ENCODE measurements at regions not wholly inside any gene's neighbourhood (a gene's known extent, or its start where the extent isn't known, plus 50 kb on each side); places are given as distances from the start of the nearest gene placed in this dataset.

DNA sequence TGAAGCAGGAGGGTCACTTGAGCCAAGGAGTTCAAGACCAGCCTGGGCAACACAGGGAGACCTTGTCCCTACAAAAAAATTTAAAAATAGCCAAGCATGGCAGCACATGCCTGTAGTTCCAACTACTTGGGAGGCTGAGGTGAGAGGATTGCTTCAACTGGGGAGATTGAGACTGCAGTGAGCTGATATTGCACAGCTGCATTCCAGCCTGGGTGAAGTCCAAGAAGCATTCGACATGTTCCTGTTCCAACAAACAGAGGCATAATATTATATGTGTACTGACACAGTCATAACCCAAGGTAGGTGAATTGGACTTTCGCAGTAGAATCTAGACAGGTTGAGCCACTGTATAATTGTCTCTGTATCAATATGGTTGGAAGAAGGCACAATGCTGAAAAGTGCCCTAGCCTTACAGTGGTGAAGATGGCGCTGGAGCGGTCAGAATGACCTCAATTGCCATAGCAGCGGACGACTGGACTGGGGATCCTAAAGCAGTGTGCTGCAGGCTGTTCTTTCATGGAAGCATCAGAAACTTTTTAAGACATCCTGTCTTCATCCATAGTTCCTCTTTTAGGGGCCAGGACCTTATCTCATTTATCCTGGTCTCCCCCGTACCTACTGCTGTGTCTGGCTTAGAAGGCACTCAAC is 112.0 kb upstream of the CLDN10 start:
- H3K4me1 ChIP-seq (ENCODE audit: control insufficient read depth, insufficient read depth, low read length, poor library complexity, severe bottlenecking) = no peaks in the 10 kb centered on the region
- H3K27me3 ChIP-seq (replicated peaks; ENCODE audit: control insufficient read depth, insufficient read depth, low read length, poor library complexity, severe bottlenecking) = no peaks in the 10 kb centered on the region
- H3K9me3 ChIP-seq (ENCODE audit: control insufficient read depth, low read length) = no peaks in the 10 kb centered on the region
- no peak overlapping the region for H3K4me3 ChIP-seq (ENCODE audit: insufficient read depth, low read depth, low read length, poor library complexity, severe bottlenecking)
- no peak for DNase-seq
- no peak overlapping the region for H3K27ac ChIP-seq (ENCODE audit: insufficient read depth, low read length, poor library complexity, severe bottlenecking)
- no peaks in the 10 kb centered on the region for H3K36me3 ChIP-seq (ENCODE audit: control insufficient read depth, insufficient read depth, low read length)

DNA sequence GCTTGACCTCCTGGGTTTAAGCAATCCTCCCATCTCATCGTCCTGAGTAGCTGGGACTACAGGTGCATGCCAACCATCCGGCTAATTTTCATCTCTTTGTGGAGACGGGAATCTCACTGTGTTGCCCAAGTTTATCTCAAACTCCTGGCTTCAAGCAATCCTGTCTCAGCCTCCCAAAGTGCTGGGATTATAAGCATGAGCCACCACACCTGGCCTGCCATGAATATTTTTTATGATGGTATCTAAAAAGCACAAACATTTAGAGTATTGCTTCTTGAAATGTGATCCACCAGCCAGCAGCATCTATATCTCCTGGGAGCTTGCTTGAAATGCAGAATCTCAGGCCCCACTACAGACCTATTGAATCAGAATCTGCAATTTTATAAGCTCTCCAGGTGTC is 111.2 kb upstream of the CLDN10 start:
- Histone ChIP-seq H3K36me3 (ENCODE audit: control insufficient read depth, insufficient read depth, low read length) (no peaks in the 10 kb centered on the region), H3K27me3 (replicated peaks; ENCODE audit: control insufficient read depth, insufficient read depth, low read length, poor library complexity, severe bottlenecking) (peaks cover 4% of the 10 kb centered on the region), H3K27ac (ENCODE audit: insufficient read depth, low read length, poor library complexity, severe bottlenecking) (no peak overlapping the region), H3K9me3 (ENCODE audit: control insufficient read depth, low read length) (no peaks in the 10 kb centered on the region), H3K4me1 (ENCODE audit: control insufficient read depth, insufficient read depth, low read length, poor library complexity, severe bottlenecking) (no peaks in the 10 kb centered on the region), H3K4me3 (ENCODE audit: insufficient read depth, low read depth, low read length, poor library complexity, severe bottlenecking) (no peak overlapping the region)
- DNase-seq = no peak

DNA sequence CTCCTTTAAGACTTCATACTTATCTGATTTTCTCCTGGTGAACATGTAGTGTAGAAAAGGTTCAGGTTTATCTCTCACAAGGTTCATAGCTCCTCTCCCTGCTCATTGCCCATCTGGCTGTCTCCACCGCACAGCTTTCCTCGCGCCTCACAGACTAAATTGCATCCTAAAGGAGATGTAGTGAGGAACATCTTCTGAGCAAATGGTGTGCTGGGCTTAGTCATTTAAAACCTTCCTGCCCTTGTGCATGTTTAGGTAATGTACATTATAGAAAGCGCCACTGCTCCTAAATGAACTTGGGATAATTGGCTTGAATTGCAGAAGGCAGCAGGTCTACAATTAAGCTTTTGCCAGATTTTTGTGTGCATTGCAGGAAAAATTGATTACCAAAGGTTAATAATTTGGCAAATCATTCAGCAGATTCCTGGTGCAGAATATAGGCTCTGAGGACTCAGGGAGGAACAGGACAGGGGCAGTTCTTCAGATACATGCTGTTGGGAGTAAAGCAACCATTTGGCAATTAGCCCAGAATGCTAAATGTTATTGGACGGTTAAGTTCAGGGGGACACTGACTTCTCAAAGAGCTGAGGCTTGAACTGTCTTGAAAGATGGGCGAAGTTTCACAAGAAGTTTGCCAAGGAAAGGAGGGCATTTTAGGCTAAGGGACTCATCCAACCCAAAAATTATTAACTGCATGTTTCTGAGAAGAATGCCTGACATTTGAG is 108.4 kb upstream of the CLDN10 start:
- no peak for DNase-seq
- Histone ChIP-seq H3K4me1 (ENCODE audit: control insufficient read depth, insufficient read depth, low read length, poor library complexity, severe bottlenecking) (no peaks in the 10 kb centered on the region), H3K27ac (ENCODE audit: insufficient read depth, low read length, poor library complexity, severe bottlenecking) (no peak overlapping the region), H3K27me3 (replicated peaks; ENCODE audit: control insufficient read depth, insufficient read depth, low read length, poor library complexity, severe bottlenecking) (peaks cover 4% of the 10 kb centered on the region), H3K9me3 (ENCODE audit: control insufficient read depth, low read length) (no peaks in the 10 kb centered on the region), H3K36me3 (ENCODE audit: control insufficient read depth, insufficient read depth, low read length) (no peaks in the 10 kb centered on the region), H3K4me3 (ENCODE audit: insufficient read depth, low read depth, low read length, poor library complexity, severe bottlenecking) (no peak overlapping the region)

DNA sequence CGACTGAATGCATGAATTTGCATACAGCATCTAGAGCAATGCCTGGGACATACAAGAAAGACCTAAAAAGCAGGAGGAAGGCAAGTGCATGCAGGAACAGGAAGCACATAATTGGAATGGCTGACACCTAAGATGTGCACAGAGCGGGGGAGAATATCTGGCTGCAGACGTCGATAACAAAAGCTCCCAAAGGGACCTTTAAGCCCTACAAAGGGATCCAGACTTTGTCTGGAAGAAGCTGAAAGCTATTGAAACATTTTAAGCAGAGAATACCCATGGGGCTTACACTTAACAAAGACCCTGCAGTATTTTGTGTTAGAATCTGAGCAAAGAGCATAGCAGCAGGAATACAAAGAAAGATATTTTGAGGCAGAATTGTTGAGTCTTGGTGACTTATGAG is 107.4 kb upstream of the CLDN10 start:
- Histone ChIP-seq H3K36me3 (ENCODE audit: control insufficient read depth, insufficient read depth, low read length) (no peaks in the 10 kb centered on the region), H3K4me1 (ENCODE audit: control insufficient read depth, insufficient read depth, low read length, poor library complexity, severe bottlenecking) (no peaks in the 10 kb centered on the region), H3K27ac (ENCODE audit: insufficient read depth, low read length, poor library complexity, severe bottlenecking) (no peak overlapping the region), H3K27me3 (replicated peaks; ENCODE audit: control insufficient read depth, insufficient read depth, low read length, poor library complexity, severe bottlenecking) (peaks cover 4% of the 10 kb centered on the region), H3K4me3 (ENCODE audit: insufficient read depth, low read depth, low read length, poor library complexity, severe bottlenecking) (no peak overlapping the region), H3K9me3 (ENCODE audit: control insufficient read depth, low read length) (no peaks in the 10 kb centered on the region)
- no peak for DNase-seq

DNA sequence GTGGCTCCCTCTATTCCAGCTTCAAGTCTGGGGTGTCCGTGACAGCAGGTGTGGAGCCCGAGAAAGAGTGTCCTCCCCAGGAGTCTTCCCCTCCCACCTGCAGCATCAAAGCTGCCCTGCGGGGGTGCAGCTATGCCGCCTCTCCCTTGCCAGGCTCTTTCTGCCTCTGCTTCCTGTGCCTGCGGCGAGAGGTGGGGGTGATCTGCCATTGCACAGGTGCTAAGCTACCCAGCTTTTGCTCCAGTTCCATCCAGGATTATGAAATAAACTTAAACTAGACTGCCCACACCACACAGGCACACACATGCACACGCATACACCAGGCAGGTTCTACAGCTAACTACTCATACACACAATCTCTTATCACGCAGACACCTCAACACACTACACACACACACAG is 104.7 kb upstream of the CLDN10 start:
- no peaks in the 10 kb centered on the region for H3K36me3 ChIP-seq (ENCODE audit: control insufficient read depth, insufficient read depth, low read length)
- H3K27ac ChIP-seq (ENCODE audit: insufficient read depth, low read length, poor library complexity, severe bottlenecking) = no peak overlapping the region
- no peaks in the 10 kb centered on the region for H3K9me3 ChIP-seq (ENCODE audit: control insufficient read depth, low read length)
- H3K4me3 ChIP-seq (ENCODE audit: insufficient read depth, low read depth, low read length, poor library complexity, severe bottlenecking) = no peak overlapping the region
- no peak for DNase-seq
- H3K27me3 ChIP-seq (replicated peaks; ENCODE audit: control insufficient read depth, insufficient read depth, low read length, poor library complexity, severe bottlenecking) = peaks cover 4% of the 10 kb centered on the region
- no peaks in the 10 kb centered on the region for H3K4me1 ChIP-seq (ENCODE audit: control insufficient read depth, insufficient read depth, low read length, poor library complexity, severe bottlenecking)

DNA sequence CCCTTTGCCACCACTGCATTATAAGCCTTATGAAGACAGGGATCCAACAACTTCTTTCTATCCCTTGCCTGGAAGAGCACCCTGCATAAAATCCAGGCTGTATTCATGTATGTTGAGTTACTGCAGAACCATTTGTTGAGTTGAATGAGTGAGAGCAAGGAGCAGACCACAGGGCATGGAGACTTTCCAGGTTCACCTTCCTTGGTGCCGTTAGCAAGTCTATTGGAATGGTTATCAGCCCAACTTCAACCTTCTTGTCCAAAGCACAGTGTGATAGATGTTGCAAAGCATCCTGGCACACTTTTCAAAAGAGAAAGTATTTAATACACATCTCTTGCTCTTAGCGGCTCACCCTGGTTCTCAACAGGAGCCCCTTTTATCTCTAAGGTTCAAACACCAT is 100.9 kb upstream of the CLDN10 start:
- Histone ChIP-seq H3K27me3 (replicated peaks; ENCODE audit: control insufficient read depth, insufficient read depth, low read length, poor library complexity, severe bottlenecking) (no peaks in the 10 kb centered on the region), H3K4me3 (ENCODE audit: insufficient read depth, low read depth, low read length, poor library complexity, severe bottlenecking) (no peak overlapping the region), H3K9me3 (ENCODE audit: control insufficient read depth, low read length) (no peaks in the 10 kb centered on the region), H3K4me1 (ENCODE audit: control insufficient read depth, insufficient read depth, low read length, poor library complexity, severe bottlenecking) (peaks cover 4% of the 10 kb centered on the region), H3K36me3 (ENCODE audit: control insufficient read depth, insufficient read depth, low read length) (no peaks in the 10 kb centered on the region), H3K27ac (ENCODE audit: insufficient read depth, low read length, poor library complexity, severe bottlenecking) (no peak overlapping the region)
- DNase-seq = no peak

DNA sequence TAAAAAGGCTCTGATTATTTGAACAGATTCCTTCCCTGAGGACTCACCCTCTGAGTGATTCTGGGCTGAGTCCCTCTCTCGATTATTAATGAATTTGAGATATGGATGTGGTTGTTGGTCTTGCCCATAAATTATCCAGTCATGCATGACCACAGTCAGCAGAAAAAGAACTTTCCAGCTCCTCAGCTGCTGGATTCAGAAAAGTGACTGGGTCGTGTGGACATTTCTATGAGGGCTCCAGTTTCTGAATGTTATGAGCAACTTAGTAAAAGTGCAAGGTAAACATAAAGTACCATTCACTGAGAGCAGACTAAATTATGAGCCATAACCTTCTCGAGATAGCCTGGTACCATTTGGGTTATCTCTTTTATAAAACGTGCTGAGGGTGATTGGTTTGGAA is 100.1 kb upstream of the CLDN10 start:
- no peak for DNase-seq
- H3K27ac ChIP-seq (ENCODE audit: insufficient read depth, low read length, poor library complexity, severe bottlenecking) = no peak overlapping the region
- no peaks in the 10 kb centered on the region for H3K9me3 ChIP-seq (ENCODE audit: control insufficient read depth, low read length)
- no peaks in the 10 kb centered on the region for H3K36me3 ChIP-seq (ENCODE audit: control insufficient read depth, insufficient read depth, low read length)
- no peak overlapping the region for H3K4me3 ChIP-seq (ENCODE audit: insufficient read depth, low read depth, low read length, poor library complexity, severe bottlenecking)
- peaks cover 6% of the 10 kb centered on the region for H3K4me1 ChIP-seq (ENCODE audit: control insufficient read depth, insufficient read depth, low read length, poor library complexity, severe bottlenecking)
- H3K27me3 ChIP-seq (replicated peaks; ENCODE audit: control insufficient read depth, insufficient read depth, low read length, poor library complexity, severe bottlenecking) = no peaks in the 10 kb centered on the region

DNA sequence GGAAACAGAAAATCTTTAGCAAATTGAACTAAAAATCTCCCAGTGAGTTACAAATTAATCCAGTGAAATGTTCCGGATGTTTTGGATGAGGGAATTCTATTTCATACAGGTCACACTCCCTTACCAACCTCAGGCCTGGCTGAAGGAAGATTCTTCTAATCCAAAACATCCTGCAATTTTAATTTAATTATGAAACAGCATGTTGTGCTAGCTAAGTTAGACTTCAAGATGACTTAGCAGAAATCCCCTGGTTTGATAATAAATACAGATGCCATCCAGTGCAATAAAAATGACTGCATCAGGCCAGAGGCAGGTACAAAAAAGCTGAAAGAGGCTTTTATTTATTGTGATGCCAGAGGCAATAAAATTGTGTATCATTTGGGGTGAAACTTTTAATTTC is 96.7 kb upstream of the CLDN10 start:
- Histone ChIP-seq H3K4me1 (ENCODE audit: control insufficient read depth, insufficient read depth, low read length, poor library complexity, severe bottlenecking) (peaks cover 6% of the 10 kb centered on the region), H3K36me3 (ENCODE audit: control insufficient read depth, insufficient read depth, low read length) (no peaks in the 10 kb centered on the region), H3K9me3 (ENCODE audit: control insufficient read depth, low read length) (no peaks in the 10 kb centered on the region), H3K27me3 (replicated peaks; ENCODE audit: control insufficient read depth, insufficient read depth, low read length, poor library complexity, severe bottlenecking) (no peaks in the 10 kb centered on the region), H3K4me3 (ENCODE audit: insufficient read depth, low read depth, low read length, poor library complexity, severe bottlenecking) (no peak overlapping the region), H3K27ac (ENCODE audit: insufficient read depth, low read length, poor library complexity, severe bottlenecking) (no peak overlapping the region)
- no peak for DNase-seq

DNA sequence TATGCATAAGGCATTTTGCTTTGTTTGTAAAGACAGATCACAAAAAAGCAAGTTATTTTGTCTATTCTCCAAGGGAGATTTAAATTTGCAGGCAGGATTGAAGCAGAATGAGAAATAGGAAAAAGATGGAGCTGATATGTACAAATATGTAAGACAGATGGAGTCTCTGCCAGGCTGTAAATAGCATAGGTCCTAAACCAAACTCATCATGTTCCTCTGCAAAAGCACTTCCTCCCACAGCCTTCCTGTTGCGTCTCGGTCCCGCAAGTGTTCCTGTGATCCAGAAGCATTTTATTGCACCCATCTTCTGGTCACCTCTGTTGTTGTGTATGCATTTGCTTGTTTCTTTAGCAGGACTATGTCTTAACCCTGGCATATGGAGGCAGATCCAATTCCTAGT is 95.7 kb upstream of the CLDN10 start:
- no peak overlapping the region for H3K4me3 ChIP-seq (ENCODE audit: insufficient read depth, low read depth, low read length, poor library complexity, severe bottlenecking)
- H3K27ac ChIP-seq (ENCODE audit: insufficient read depth, low read length, poor library complexity, severe bottlenecking) = no peak overlapping the region
- no peak for DNase-seq
- no peaks in the 10 kb centered on the region for H3K27me3 ChIP-seq (replicated peaks; ENCODE audit: control insufficient read depth, insufficient read depth, low read length, poor library complexity, severe bottlenecking)
- H3K9me3 ChIP-seq (ENCODE audit: control insufficient read depth, low read length) = no peaks in the 10 kb centered on the region
- peaks cover 6% of the 10 kb centered on the region for H3K4me1 ChIP-seq (ENCODE audit: control insufficient read depth, insufficient read depth, low read length, poor library complexity, severe bottlenecking)
- H3K36me3 ChIP-seq (ENCODE audit: control insufficient read depth, insufficient read depth, low read length) = no peaks in the 10 kb centered on the region

DNA sequence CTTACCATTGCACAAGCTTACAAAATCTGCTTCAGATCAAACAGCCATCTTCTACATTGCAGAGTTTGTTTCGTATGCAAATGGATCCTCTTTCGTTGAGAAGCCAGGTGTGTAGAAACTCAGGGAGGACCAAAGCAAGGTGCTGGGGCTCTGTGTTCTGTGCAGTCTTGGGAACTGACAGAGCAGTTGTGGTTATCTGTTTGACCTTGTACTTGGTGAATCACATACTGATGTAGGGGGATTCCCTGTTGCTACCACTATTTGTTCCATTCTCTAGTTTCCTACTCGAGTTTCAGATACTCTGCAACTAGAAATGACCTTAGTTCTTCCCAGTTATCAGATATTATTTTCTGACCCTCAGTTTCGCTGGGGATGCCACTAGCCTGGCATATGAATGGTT is 95.2 kb upstream of the CLDN10 start:
- Histone ChIP-seq H3K27me3 (replicated peaks; ENCODE audit: control insufficient read depth, insufficient read depth, low read length, poor library complexity, severe bottlenecking) (no peaks in the 10 kb centered on the region), H3K4me1 (ENCODE audit: control insufficient read depth, insufficient read depth, low read length, poor library complexity, severe bottlenecking) (peaks cover 6% of the 10 kb centered on the region), H3K27ac (ENCODE audit: insufficient read depth, low read length, poor library complexity, severe bottlenecking) (no peak overlapping the region), H3K4me3 (ENCODE audit: insufficient read depth, low read depth, low read length, poor library complexity, severe bottlenecking) (no peak overlapping the region), H3K36me3 (ENCODE audit: control insufficient read depth, insufficient read depth, low read length) (no peaks in the 10 kb centered on the region), H3K9me3 (ENCODE audit: control insufficient read depth, low read length) (no peaks in the 10 kb centered on the region)
- DNase-seq = no peak
